ENCODE measurements at regions not wholly inside any gene's neighbourhood (a gene's known extent, or its start where the extent isn't known, plus 50 kb on each side); places are given as distances from the start of the nearest gene placed in this dataset.

GRCh38 chrX:150200820-150201287, 162.3 kb upstream of the MAMLD1 start:
- intact Hi-C loops (cut with DNase I) = loop anchor here in 2 of 10 donors (10.0 kb wide), 1 partner anchor 236 kb away; no protein-coding TSS in a partner anchor
- H3K4me3 ChIP-seq = no peak overlapping the region
- 23 to 42% methylated on average over 5 of the region's 5 CpGs for WGBS, 2 donors
- no peak for TF ChIP-seq CTCF (IDR thresholded peaks at IDR 0.05)
- ATAC-seq = peak in 7 of 8 donors; percentile 18 to 90 (median 74)
- H3K36me3 ChIP-seq = no peaks in the 10 kb centered on the region
- no peaks in the 10 kb centered on the region for H3K27me3 ChIP-seq
- H3K27ac ChIP-seq = no peak overlapping the region
- no peaks in the 10 kb centered on the region for H3K9me3 ChIP-seq
- peaks cover 0 to 23% (median 0%) of the 10 kb centered on the region in 9 donors for H3K4me1 ChIP-seq
- no peak for DNase-seq

GRCh38 chrX:150201391-150201790, 161.7 kb upstream of the MAMLD1 start:
- 95% methylated on average over 7 of the region's 7 CpGs for WGBS, 2 donors
- DNase-seq (no peak), ATAC-seq (no peak)
- no peaks in the 10 kb centered on the region for H3K36me3 ChIP-seq
- H3K27ac ChIP-seq = no peak overlapping the region
- H3K4me1 ChIP-seq = peaks cover 0 to 23% (median 0%) of the 10 kb centered on the region in 9 donors
- TF ChIP-seq CTCF (IDR thresholded peaks at IDR 0.05) = no peak
- intact Hi-C loops (cut with DNase I) = loop anchor here in 2 of 10 donors (10.0 kb wide), 1 partner anchor 237 kb away; no protein-coding TSS in a partner anchor
- no peak overlapping the region for H3K4me3 ChIP-seq
- no peaks in the 10 kb centered on the region for H3K9me3 ChIP-seq
- no peaks in the 10 kb centered on the region for H3K27me3 ChIP-seq

GRCh38 chrX:150201841-150202240, 161.3 kb upstream of the MAMLD1 start:
- 93 to 96% methylated on average over 3 of the region's 3 CpGs for WGBS, 2 donors

GRCh38 chrX:150202641-150203247, 160.4 kb upstream of the MAMLD1 start:
- ATAC-seq (peak in 4 of 8 donors; percentile 21 to 37 (median 31)), DNase-seq (no peak)
- Histone ChIP-seq H3K27me3 (peaks cover 0 to 7% (median 0%) of the 10 kb centered on the region in 7 donors), H3K36me3 (no peaks in the 10 kb centered on the region), H3K4me3 (no peak overlapping the region), H3K9me3 (no peaks in the 10 kb centered on the region), H3K27ac (peak overlapping the region in 1 of 10 donors; percentile 68), H3K4me1 (peaks cover 0 to 23% (median 0%) of the 10 kb centered on the region in 9 donors)
- peak in 1 of 9 donors; percentile 11 for TF ChIP-seq CTCF (IDR thresholded peaks at IDR 0.05)
- intact Hi-C loops (cut with DNase I) = loop anchor here in 2 of 10 donors (10.0 kb wide), 1 partner anchor 238 kb away; no protein-coding TSS in a partner anchor
- WGBS, 2 donors = 71 to 82% methylated on average over 11 of the region's 11 CpGs

More at GRCh38 chrX:150201841-150202240, 161.3 kb upstream of the MAMLD1 start:
- intact Hi-C loops (cut with DNase I) = loop anchor here in 2 of 10 donors (10.0 kb wide), 1 partner anchor 237 kb away; no protein-coding TSS in a partner anchor
- DNase-seq (no peak), ATAC-seq (no peak)
- no peaks in the 10 kb centered on the region for H3K27me3 ChIP-seq
- no peak overlapping the region for H3K4me3 ChIP-seq
- H3K9me3 ChIP-seq = no peaks in the 10 kb centered on the region
- H3K36me3 ChIP-seq = no peaks in the 10 kb centered on the region
- H3K4me1 ChIP-seq = peaks cover 0 to 23% (median 0%) of the 10 kb centered on the region in 9 donors
- TF ChIP-seq CTCF (IDR thresholded peaks at IDR 0.05) = no peak
- H3K27ac ChIP-seq = peak overlapping the region in 1 of 10 donors; percentile 68

All from heart right ventricle (tissue), 16 donors.